Loucy (cell line): ENCODE measurements at regions not wholly inside any gene's neighbourhood (a gene's known extent, or its start where the extent isn't known, plus 50 kb on each side); places are given as distances from the start of the nearest gene placed in this dataset.

Experiments used
- H2AFZ ChIP-seq: fragments of 200-600 bp; sonication (generic); 2 replicates; pipeline ENCODE4 v1.6.0; 2016; ENCODE audit warnings: antibody characterized with exemption, mild to moderate bottlenecking, low read length, moderate library complexity
- H3F3A ChIP-seq: fragments of 200-600 bp; 2 replicates; pipeline ENCODE4 v1.6.0; 2016; ENCODE audit warnings: antibody characterized with exemption, low read depth, mild to moderate bottlenecking
- H3K27me3 ChIP-seq: fragments of 200-600 bp; sonication (generic); 2 replicates; pipeline ENCODE4 v1.6.1; 2014; ENCODE audit warnings: low read length, mild to moderate bottlenecking; ENCODE audit not compliant: insufficient read depth, poor library complexity, severe bottlenecking
- H3K36me3 ChIP-seq: fragments of 200-600 bp; sonication (generic); 2 replicates; pipeline ENCODE4 v1.6.1; 2016; ENCODE audit warnings: low read length; ENCODE audit not compliant: insufficient read depth
- H3K4me1 ChIP-seq: fragments of 200-600 bp; sonication (generic); 2 replicates; pipeline ENCODE4 v1.5.1; 2014; ENCODE audit warnings: low read length, mild to moderate bottlenecking; ENCODE audit not compliant: insufficient read depth, poor library complexity, severe bottlenecking
- H3K4me2 ChIP-seq: fragments of 200-600 bp; sonication (generic); 2 replicates; pipeline ENCODE4 v1.6.0; 2014; ENCODE audit warnings: antibody characterized with exemption, low read length, low read depth, mild to moderate bottlenecking; ENCODE audit not compliant: poor library complexity, severe bottlenecking
- H3K4me3 ChIP-seq: fragments of 200-600 bp; sonication (generic); 2 replicates; pipeline ENCODE4 v1.5.1; 2014; ENCODE audit warnings: low read length, mild to moderate bottlenecking, mixed read lengths; ENCODE audit not compliant: poor library complexity, severe bottlenecking
- H3K79me2 ChIP-seq: fragments of 200-600 bp; sonication (generic); 2 replicates; pipeline ENCODE4 v1.6.1; 2014; ENCODE audit warnings: low read length; ENCODE audit not compliant: insufficient read depth
- H3K9ac ChIP-seq: fragments of 200-600 bp; sonication (generic); 2 replicates; pipeline ENCODE4 v1.6.0; 2014; ENCODE audit warnings: mild to moderate bottlenecking, low read depth, low read length, moderate library complexity; ENCODE audit not compliant: poor library complexity, severe bottlenecking
- H3K9me2 ChIP-seq: fragments of 200-600 bp; sonication (generic); replicated peaks from 2 replicates; pipeline ENCODE4 v1.6.1; 2016; ENCODE audit warnings: low read depth, low read length, mixed read lengths
- H3K9me3 ChIP-seq: fragments of 200-600 bp; sonication (generic); 2 replicates; pipeline ENCODE4 v1.6.1; 2014; ENCODE audit warnings: mild to moderate bottlenecking, antibody characterized with exemption, low read length, low read depth; ENCODE audit not compliant: insufficient read depth
- H4K20me1 ChIP-seq: fragments of 200-600 bp; sonication (generic); 2 replicates; pipeline ENCODE4 v1.6.0; 2014; ENCODE audit warnings: antibody characterized with exemption, low read length, mild to moderate bottlenecking; ENCODE audit not compliant: insufficient read depth, poor library complexity, severe bottlenecking
- CTCF ChIP-seq: fragments of 200-600 bp; sonication (generic); conservative IDR thresholded peaks from 2 replicates; pipeline ENCODE4 v1.5.1; 2014; ENCODE audit warnings: mild to moderate bottlenecking, antibody characterized with exemption, low read length
- EZH2phosphoT487 ChIP-seq: fragments of 200-600 bp; IDR thresholded peaks from 2 replicates; pipeline ENCODE4 v1.6.1; 2018; ENCODE audit warnings: antibody characterized with exemption, mild to moderate bottlenecking, moderate library complexity, borderline replicate concordance

GRCh38 chr10:128874331-128874730 is 592.7 kb upstream of the MGMT start:
- no peaks in the 10 kb centered on the region for H3K79me2 ChIP-seq
- no peaks in the 10 kb centered on the region for H3K9me2 ChIP-seq
- no peak overlapping the region for H3K9ac ChIP-seq
- no peaks in the 10 kb centered on the region for H3K27me3 ChIP-seq
- H3K4me1 ChIP-seq = no peaks in the 10 kb centered on the region
- H2AFZ ChIP-seq = no peak overlapping the region
- H3K4me3 ChIP-seq = no peak overlapping the region
- no peak for TF ChIP-seq CTCF
- no peak for TF ChIP-seq EZH2phosphoT487
- H4K20me1 ChIP-seq = no peaks in the 10 kb centered on the region
- H3K4me2 ChIP-seq = no peak overlapping the region
- no peaks in the 10 kb centered on the region for H3K9me3 ChIP-seq
- no peaks in the 10 kb centered on the region for H3K36me3 ChIP-seq
- H3F3A ChIP-seq = no peaks in the 10 kb centered on the region

GRCh38 chr10:128875030-128875744 is 591.9 kb upstream of the MGMT start:
- no peaks in the 10 kb centered on the region for H3K9me2 ChIP-seq
- no peak overlapping the region for H3K4me2 ChIP-seq
- TF ChIP-seq EZH2phosphoT487 (no peak), CTCF (no peak)

GRCh38 chr10:128875956-128876736 is 590.9 kb upstream of the MGMT start:
- H3K79me2 ChIP-seq = no peaks in the 10 kb centered on the region
- no peaks in the 10 kb centered on the region for H3K27me3 ChIP-seq
- no peak overlapping the region for H3K9ac ChIP-seq
- H2AFZ ChIP-seq = no peak overlapping the region
- H3K4me3 ChIP-seq = no peak overlapping the region
- no peaks in the 10 kb centered on the region for H3K36me3 ChIP-seq
- no peaks in the 10 kb centered on the region for H3K9me3 ChIP-seq
- TF ChIP-seq EZH2phosphoT487 (no peak), CTCF (no peak)
- no peaks in the 10 kb centered on the region for H3K9me2 ChIP-seq
- H4K20me1 ChIP-seq = no peaks in the 10 kb centered on the region
- H3F3A ChIP-seq = no peaks in the 10 kb centered on the region
- H3K4me2 ChIP-seq = no peak overlapping the region
- no peaks in the 10 kb centered on the region for H3K4me1 ChIP-seq

More at GRCh38 chr10:128875030-128875744, 591.9 kb upstream of the MGMT start:
- Histone ChIP-seq H3K27me3 (no peaks in the 10 kb centered on the region), H3K4me3 (no peak overlapping the region), H3K9ac (no peak overlapping the region), H3F3A (no peaks in the 10 kb centered on the region), H3K36me3 (no peaks in the 10 kb centered on the region), H2AFZ (no peak overlapping the region), H4K20me1 (no peaks in the 10 kb centered on the region), H3K79me2 (no peaks in the 10 kb centered on the region), H3K4me1 (no peaks in the 10 kb centered on the region), H3K9me3 (no peaks in the 10 kb centered on the region)
